ENCODE measurements at regions not wholly inside any gene's neighbourhood (a gene's known extent, or its start where the extent isn't known, plus 50 kb on each side); places are given as distances from the start of the nearest gene placed in this dataset.
"Not testable (repeated sequence)": the region's sequence is repeated elsewhere in the genome, so short reads cannot be mapped to it uniquely, and the experiment has no call there.

- TF ChIP-seq, protein P1, sequence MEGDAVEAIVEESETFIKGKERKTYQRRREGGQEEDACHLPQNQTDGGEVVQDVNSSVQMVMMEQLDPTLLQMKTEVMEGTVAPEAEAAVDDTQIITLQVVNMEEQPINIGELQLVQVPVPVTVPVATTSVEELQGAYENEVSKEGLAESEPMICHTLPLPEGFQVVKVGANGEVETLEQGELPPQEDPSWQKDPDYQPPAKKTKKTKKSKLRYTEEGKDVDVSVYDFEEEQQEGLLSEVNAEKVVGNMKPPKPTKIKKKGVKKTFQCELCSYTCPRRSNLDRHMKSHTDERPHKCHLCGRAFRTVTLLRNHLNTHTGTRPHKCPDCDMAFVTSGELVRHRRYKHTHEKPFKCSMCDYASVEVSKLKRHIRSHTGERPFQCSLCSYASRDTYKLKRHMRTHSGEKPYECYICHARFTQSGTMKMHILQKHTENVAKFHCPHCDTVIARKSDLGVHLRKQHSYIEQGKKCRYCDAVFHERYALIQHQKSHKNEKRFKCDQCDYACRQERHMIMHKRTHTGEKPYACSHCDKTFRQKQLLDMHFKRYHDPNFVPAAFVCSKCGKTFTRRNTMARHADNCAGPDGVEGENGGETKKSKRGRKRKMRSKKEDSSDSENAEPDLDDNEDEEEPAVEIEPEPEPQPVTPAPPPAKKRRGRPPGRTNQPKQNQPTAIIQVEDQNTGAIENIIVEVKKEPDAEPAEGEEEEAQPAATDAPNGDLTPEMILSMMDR (conservative IDR thresholded peaks at IDR 0.05): peak; percentile 71
- no peak for TF ChIP-seq EZH2 (IDR thresholded peaks at IDR 0.05; ENCODE audit: low read depth)
- H3K4me1 ChIP-seq (replicated peaks; ENCODE audit: insufficient read depth): no peaks in the 10 kb centered on the region
- H3K4me2 ChIP-seq: no peak overlapping the region
- no peaks in the 10 kb centered on the region for H3F3A ChIP-seq (ENCODE audit: insufficient read depth, low read depth)
- DNase-seq: no peak
- CTCF ChIA-PET: no interaction called here
- H3K27ac ChIP-seq: no peak overlapping the region
- H3K9me3 ChIP-seq (ENCODE audit: insufficient read depth, low read depth): no peaks in the 10 kb centered on the region
- no peaks in the 10 kb centered on the region for H4K20me1 ChIP-seq (ENCODE audit: insufficient read depth)
- no peak overlapping the region for H3K4me3 ChIP-seq
- intact Hi-C loops (cut with micrococcal nuclease; ENCODE audit: unreplicated experiment): loop anchor here (5.0 kb wide), 1 partner anchor 1222 kb away; no protein-coding TSS in a partner anchor
- H3K9me2 ChIP-seq (ENCODE audit: insufficient read depth): no peaks in the 10 kb centered on the region
- no TSS peak for BruUV-seq (replicated peaks)
- H2AFZ ChIP-seq: no peak overlapping the region
- H3K79me2 ChIP-seq (ENCODE audit: low read depth): no peaks in the 10 kb centered on the region
- no peaks in the 10 kb centered on the region for H3K36me3 ChIP-seq (ENCODE audit: low read depth)
- H3K27me3 ChIP-seq (ENCODE audit: insufficient read depth, low read depth): no peaks in the 10 kb centered on the region
- POLR2A ChIA-PET (ENCODE audit: unreplicated experiment): no interaction called here
Observed at GRCh38 chrX:75603833-75604232, 81.0 kb upstream of the ZDHHC15 start.

DNA sequence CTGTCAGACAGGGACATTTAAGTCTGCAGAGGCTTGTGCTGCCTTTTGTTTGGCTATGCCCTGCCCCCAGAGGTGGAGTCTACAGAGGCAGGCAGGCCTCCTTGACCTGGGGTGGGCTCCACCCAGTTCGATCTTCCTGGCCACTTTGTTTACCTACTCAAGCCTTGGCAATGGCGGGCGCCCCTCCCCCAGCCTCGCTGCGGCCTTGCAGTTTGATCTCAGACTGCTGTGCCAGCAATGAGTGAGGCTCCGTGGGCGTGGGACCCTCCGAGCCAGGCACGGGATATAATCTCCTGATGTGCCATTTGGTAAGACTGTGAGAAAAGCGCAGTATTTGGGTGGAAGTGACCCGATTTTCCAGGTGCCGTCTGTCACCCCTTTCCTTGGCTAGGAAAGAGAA lies 79.2 kb upstream of the ZDHHC15 start:
- H3K27me3 ChIP-seq (ENCODE audit: insufficient read depth, low read depth); H3K36me3 ChIP-seq (ENCODE audit: low read depth); DNase-seq; POLR2A ChIA-PET (ENCODE audit: unreplicated experiment); H3K9me2 ChIP-seq (ENCODE audit: insufficient read depth); H3F3A ChIP-seq (ENCODE audit: insufficient read depth, low read depth); H2AFZ ChIP-seq; H3K27ac ChIP-seq; H3K9me3 ChIP-seq (ENCODE audit: insufficient read depth, low read depth); CTCF ChIA-PET; H3K4me1 ChIP-seq (replicated peaks; ENCODE audit: insufficient read depth); H4K20me1 ChIP-seq (ENCODE audit: insufficient read depth); BruUV-seq (replicated peaks); H3K4me2 ChIP-seq; H3K4me3 ChIP-seq; H3K79me2 ChIP-seq (ENCODE audit: low read depth): not testable (repeated sequence)
- intact Hi-C loops (cut with micrococcal nuclease; ENCODE audit: unreplicated experiment): loop anchor here (5.0 kb wide), 1 partner anchor 1220 kb away; no protein-coding TSS in a partner anchor

DNA sequence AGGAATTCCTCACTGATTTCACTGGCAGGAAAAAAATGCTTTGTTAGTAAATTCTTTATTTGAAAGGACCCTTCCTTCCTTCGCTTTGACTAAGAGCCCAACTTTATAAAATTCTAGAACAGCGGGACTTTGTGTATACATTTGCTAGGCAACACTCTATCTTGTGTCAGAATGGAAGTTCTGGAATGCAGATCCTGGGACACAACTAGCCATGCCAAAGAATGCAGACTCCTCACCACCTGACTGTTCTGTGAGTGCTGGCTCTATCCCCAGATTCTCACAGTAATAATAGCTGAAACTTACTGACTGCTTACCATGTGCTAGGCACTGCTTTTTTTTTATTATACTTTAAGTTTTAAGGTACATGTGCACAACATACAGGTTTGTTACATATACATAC lies 73.3 kb upstream of the ZDHHC15 start:
- Histone ChIP-seq H3K9me3 (ENCODE audit: insufficient read depth, low read depth) (no peaks in the 10 kb centered on the region), H3K79me2 (ENCODE audit: low read depth) (no peaks in the 10 kb centered on the region), H3K4me3 (no peak overlapping the region), H3K27me3 (ENCODE audit: insufficient read depth, low read depth) (no peaks in the 10 kb centered on the region), H4K20me1 (ENCODE audit: insufficient read depth) (no peaks in the 10 kb centered on the region), H3K4me2 (no peak overlapping the region), H2AFZ (no peak overlapping the region), H3K9me2 (ENCODE audit: insufficient read depth) (no peaks in the 10 kb centered on the region), H3F3A (ENCODE audit: insufficient read depth, low read depth) (no peaks in the 10 kb centered on the region), H3K4me1 (replicated peaks; ENCODE audit: insufficient read depth) (no peaks in the 10 kb centered on the region), H3K27ac (no peak overlapping the region), H3K36me3 (ENCODE audit: low read depth) (no peaks in the 10 kb centered on the region)
- ChIA-PET CTCF (no interaction called here), POLR2A (ENCODE audit: unreplicated experiment) (interaction anchor here (0.7 kb wide), 1 partner anchor 735 kb away, joined by 5 read pairs; no protein-coding TSS in a partner anchor)
- intact Hi-C loops (cut with micrococcal nuclease; ENCODE audit: unreplicated experiment): no loop called here
- no peak for DNase-seq
- TF ChIP-seq, protein P1 (conservative IDR thresholded peaks at IDR 0.05): no peak
- no peak for TF ChIP-seq EZH2 (IDR thresholded peaks at IDR 0.05; ENCODE audit: low read depth)
- BruUV-seq (replicated peaks): no TSS peak

DNA sequence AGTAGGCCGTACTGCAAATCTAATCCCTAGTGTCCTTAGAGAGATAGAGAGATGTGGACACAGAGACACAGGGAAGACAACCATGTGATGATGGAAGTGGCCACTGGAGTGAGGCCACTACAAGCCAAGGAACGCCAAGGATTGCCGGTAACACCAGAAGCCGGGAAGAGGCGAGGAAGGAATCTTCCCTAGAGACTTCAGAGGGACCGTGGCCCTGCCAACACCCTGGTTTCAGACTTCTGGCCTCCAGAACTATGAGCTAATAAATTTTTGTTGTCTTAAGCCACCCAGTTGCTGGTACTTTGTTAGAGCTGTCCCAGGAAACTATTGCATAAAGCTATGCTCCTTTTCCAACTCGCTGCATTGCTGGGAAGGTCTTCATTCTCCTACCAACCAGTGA lies 70.3 kb upstream of the ZDHHC15 start:
- H4K20me1 ChIP-seq (ENCODE audit: insufficient read depth); H3K27me3 ChIP-seq (ENCODE audit: insufficient read depth, low read depth); H3K4me2 ChIP-seq; H3K27ac ChIP-seq; POLR2A ChIA-PET (ENCODE audit: unreplicated experiment); H3F3A ChIP-seq (ENCODE audit: insufficient read depth, low read depth); DNase-seq; CTCF ChIA-PET; H3K4me1 ChIP-seq (replicated peaks; ENCODE audit: insufficient read depth); H3K9me2 ChIP-seq (ENCODE audit: insufficient read depth); intact Hi-C loops (cut with micrococcal nuclease; ENCODE audit: unreplicated experiment); BruUV-seq (replicated peaks); H3K9me3 ChIP-seq (ENCODE audit: insufficient read depth, low read depth); H3K36me3 ChIP-seq (ENCODE audit: low read depth); H3K4me3 ChIP-seq; H2AFZ ChIP-seq; H3K79me2 ChIP-seq (ENCODE audit: low read depth): not testable (repeated sequence)

Measured in PC-9 (cell line).